Neural cell (in vitro differentiated cells): ENCODE measurements at regions not wholly inside any gene's neighbourhood (a gene's known extent, or its start where the extent isn't known, plus 50 kb on each side); places are given as distances from the start of the nearest gene placed in this dataset.

ENCODE experiments used
- H2AFZ ChIP-seq: fragments of 200-600, 300-800 bp; sonication (generic), shearing (Covaris generic); 2 replicates; pipeline ENCODE4 v1.6.0; 2014; ENCODE audit warnings: low read depth, mild to moderate bottlenecking, antibody characterized with exemption, low read length, moderate library complexity
- H3F3A ChIP-seq: fragments of 200-600 bp; shearing (Covaris generic); 2 replicates; pipeline ENCODE4 v1.6.1; 2016; ENCODE audit warnings: mild to moderate bottlenecking, moderate library complexity, mixed read lengths, antibody characterized with exemption, low read length; ENCODE audit not compliant: insufficient read depth, poor library complexity, severe bottlenecking
- H3K27ac ChIP-seq: fragments of 200-600, 300-800 bp; sonication (generic), shearing (Covaris generic); 2 replicates; pipeline ENCODE4 v1.5.1; 2014; ENCODE audit warnings: mild to moderate bottlenecking, low read length, moderate library complexity
- H3K27me3 ChIP-seq: fragments of 300-800, 200-600 bp; sonication (generic), shearing (Covaris generic); 2 replicates; pipeline ENCODE4 v1.6.0; 2014; ENCODE audit warnings: mild to moderate bottlenecking, low read depth, low read length, moderate library complexity; ENCODE audit not compliant: insufficient read depth
- H3K36me3 ChIP-seq: fragments of 300-800, 200-600 bp; sonication (generic), shearing (Covaris generic); 2 replicates; pipeline ENCODE4 v1.5.1; 2014; ENCODE audit warnings: mild to moderate bottlenecking, antibody characterized with exemption, low read length, moderate library complexity; ENCODE audit not compliant: insufficient read depth
- H3K4me2 ChIP-seq: fragments of 300-800, 200-600 bp; sonication (generic), shearing (Covaris generic); 2 replicates; pipeline ENCODE4 v1.6.0; 2014; ENCODE audit warnings: mild to moderate bottlenecking, low read length
- H3K4me3 ChIP-seq: fragments of 300-800, 200-600 bp; sonication (generic), shearing (Covaris generic); 2 replicates; pipeline ENCODE4 v1.5.1; 2014; ENCODE audit warnings: mild to moderate bottlenecking, low read length, moderate library complexity
- H3K79me2 ChIP-seq: fragments of 200-600 bp; shearing (Covaris generic); replicated peaks from 2 replicates; pipeline ENCODE4 v1.6.0; 2014; ENCODE audit warnings: mild to moderate bottlenecking, low read length, moderate library complexity; ENCODE audit not compliant: insufficient read depth
- H3K9ac ChIP-seq: fragments of 300-800, 200-600 bp; sonication (generic), shearing (Covaris generic); 2 replicates; pipeline ENCODE4 v1.6.1; 2016; ENCODE audit warnings: mild to moderate bottlenecking, low read length, mixed read lengths
- H3K9me2 ChIP-seq: fragments of 200-600 bp; shearing (Covaris generic); 2 replicates; pipeline ENCODE4 v1.6.1; 2016; ENCODE audit warnings: mild to moderate bottlenecking, low read length, mixed read lengths; ENCODE audit not compliant: insufficient read depth
- H3K9me3 ChIP-seq: fragments of 200-600, 300-800 bp; sonication (generic), shearing (Covaris generic); 2 replicates; pipeline ENCODE4 v1.6.1; 2016; ENCODE audit warnings: mild to moderate bottlenecking, mixed run types, low read length, moderate library complexity, mixed read lengths
- H4K20me1 ChIP-seq: fragments of 200-600 bp; shearing (Covaris generic); 2 replicates; pipeline ENCODE4 v1.6.1; 2016; ENCODE audit warnings: mild to moderate bottlenecking, mixed run types; ENCODE audit not compliant: insufficient read depth
- EP300 ChIP-seq: fragments of 450-650 bp; conservative IDR thresholded peaks from 2 replicates; pipeline ENCODE4 v1.6.1; 2014; ENCODE audit warnings: antibody characterized with exemption, mild to moderate bottlenecking, moderate library complexity; ENCODE audit not compliant: poor library complexity, severe bottlenecking
- EZH2 ChIP-seq: fragments of 200-600, 300-800 bp; shearing (Covaris generic), sonication (generic); IDR thresholded peaks from 2 replicates; pipeline ENCODE4 v1.6.1; 2014; ENCODE audit warnings: antibody characterized with exemption, low read length, borderline replicate concordance, mild to moderate bottlenecking; ENCODE audit not compliant: insufficient read depth, poor library complexity, severe bottlenecking
- MXI1 ChIP-seq: fragments of 450-650 bp; conservative IDR thresholded peaks from 2 replicates; pipeline ENCODE4 v1.6.1; 2014; ENCODE audit warnings: antibody characterized with exemption, mild to moderate bottlenecking; ENCODE audit not compliant: poor library complexity, severe bottlenecking
- POLR2AphosphoS5 ChIP-seq: IDR thresholded peaks from 2 replicates; pipeline ENCODE4 v1.6.1; 2012
- RAD21 ChIP-seq: fragments of 450-650 bp; conservative IDR thresholded peaks from 2 replicates; pipeline ENCODE4 v1.6.1; 2014; ENCODE audit warnings: antibody characterized with exemption, mild to moderate bottlenecking, moderate library complexity
- SMC3 ChIP-seq: fragments of 450-650 bp; conservative IDR thresholded peaks from 2 replicates; pipeline ENCODE4 v1.6.1; 2014; ENCODE audit warnings: antibody characterized with exemption, mild to moderate bottlenecking, moderate library complexity; ENCODE audit not compliant: poor library complexity
- TAF1 ChIP-seq: IDR thresholded peaks from 2 replicates; pipeline ENCODE4 v1.6.1; 2012; ENCODE audit warnings: low read depth
- TF ChIP-seq, protein P1 (sequence below): fragments of 450-650 bp; IDR thresholded peaks from 2 replicates; pipeline ENCODE4 v1.5.1; 2014; ENCODE audit warnings: antibody characterized with exemption, mild to moderate bottlenecking, moderate library complexity; ENCODE audit not compliant: poor library complexity, severe bottlenecking
- TF ChIP-seq, protein P2 (sequence below): IDR thresholded peaks from 2 replicates; pipeline ENCODE4 v1.6.1; 2012; ENCODE audit warnings: borderline replicate concordance

DNA sequence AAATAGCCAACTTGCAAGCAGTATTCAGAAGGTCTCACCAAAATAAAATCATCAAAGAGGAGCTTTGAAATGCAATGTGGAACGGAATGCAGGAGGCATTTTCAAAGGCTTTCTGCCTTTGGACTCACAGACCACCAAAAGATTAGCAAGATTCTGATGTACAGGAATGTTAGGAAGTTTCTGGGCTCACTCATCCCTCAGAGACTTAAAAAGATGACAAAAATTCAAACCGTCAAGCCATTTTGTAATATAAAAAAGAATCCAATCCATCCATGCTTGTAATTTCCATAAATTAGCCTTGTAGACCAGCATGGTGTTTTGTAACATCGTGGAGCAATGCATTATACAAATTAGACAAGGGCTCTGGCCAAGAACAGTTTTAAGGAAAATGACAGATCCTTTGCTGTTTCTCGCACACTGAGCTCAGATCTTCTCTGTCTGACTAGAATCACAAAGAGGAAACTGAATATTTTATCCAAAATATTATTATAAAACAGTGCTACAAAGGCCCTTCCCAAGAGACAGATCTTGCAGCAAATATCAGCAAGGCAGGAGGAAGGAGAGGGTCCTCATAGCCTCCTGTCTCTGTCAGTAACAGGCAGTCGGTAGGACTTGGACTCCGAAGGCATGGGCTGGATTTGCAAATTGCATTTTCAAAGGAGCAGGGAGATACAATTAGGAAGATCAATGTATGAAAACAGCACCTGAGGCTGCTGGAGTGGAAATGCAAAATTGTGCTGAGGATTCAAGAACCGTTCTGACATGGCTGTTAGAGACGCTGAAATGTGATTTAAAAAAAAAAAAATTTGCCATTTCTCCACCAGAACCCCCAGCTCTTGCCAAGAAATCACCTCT is 57.4 kb upstream of the NRP1 start:
- H3F3A ChIP-seq: no peaks in the 10 kb centered on the region
- no peak overlapping the region for H3K9ac ChIP-seq
- no peaks in the 10 kb centered on the region for H3K27me3 ChIP-seq
- no peaks in the 10 kb centered on the region for H4K20me1 ChIP-seq
- no peak overlapping the region for H3K4me2 ChIP-seq
- H3K36me3 ChIP-seq: no peaks in the 10 kb centered on the region
- no peaks in the 10 kb centered on the region for H3K9me2 ChIP-seq
- H3K4me3 ChIP-seq: no peak overlapping the region
- TF ChIP-seq TAF1 (no peak), RAD21 (no peak), POLR2AphosphoS5 (no peak), MXI1 (no peak), SMC3 (no peak)
- TF ChIP-seq, protein P1, sequence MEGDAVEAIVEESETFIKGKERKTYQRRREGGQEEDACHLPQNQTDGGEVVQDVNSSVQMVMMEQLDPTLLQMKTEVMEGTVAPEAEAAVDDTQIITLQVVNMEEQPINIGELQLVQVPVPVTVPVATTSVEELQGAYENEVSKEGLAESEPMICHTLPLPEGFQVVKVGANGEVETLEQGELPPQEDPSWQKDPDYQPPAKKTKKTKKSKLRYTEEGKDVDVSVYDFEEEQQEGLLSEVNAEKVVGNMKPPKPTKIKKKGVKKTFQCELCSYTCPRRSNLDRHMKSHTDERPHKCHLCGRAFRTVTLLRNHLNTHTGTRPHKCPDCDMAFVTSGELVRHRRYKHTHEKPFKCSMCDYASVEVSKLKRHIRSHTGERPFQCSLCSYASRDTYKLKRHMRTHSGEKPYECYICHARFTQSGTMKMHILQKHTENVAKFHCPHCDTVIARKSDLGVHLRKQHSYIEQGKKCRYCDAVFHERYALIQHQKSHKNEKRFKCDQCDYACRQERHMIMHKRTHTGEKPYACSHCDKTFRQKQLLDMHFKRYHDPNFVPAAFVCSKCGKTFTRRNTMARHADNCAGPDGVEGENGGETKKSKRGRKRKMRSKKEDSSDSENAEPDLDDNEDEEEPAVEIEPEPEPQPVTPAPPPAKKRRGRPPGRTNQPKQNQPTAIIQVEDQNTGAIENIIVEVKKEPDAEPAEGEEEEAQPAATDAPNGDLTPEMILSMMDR: no peak
- TF ChIP-seq, protein P2, sequence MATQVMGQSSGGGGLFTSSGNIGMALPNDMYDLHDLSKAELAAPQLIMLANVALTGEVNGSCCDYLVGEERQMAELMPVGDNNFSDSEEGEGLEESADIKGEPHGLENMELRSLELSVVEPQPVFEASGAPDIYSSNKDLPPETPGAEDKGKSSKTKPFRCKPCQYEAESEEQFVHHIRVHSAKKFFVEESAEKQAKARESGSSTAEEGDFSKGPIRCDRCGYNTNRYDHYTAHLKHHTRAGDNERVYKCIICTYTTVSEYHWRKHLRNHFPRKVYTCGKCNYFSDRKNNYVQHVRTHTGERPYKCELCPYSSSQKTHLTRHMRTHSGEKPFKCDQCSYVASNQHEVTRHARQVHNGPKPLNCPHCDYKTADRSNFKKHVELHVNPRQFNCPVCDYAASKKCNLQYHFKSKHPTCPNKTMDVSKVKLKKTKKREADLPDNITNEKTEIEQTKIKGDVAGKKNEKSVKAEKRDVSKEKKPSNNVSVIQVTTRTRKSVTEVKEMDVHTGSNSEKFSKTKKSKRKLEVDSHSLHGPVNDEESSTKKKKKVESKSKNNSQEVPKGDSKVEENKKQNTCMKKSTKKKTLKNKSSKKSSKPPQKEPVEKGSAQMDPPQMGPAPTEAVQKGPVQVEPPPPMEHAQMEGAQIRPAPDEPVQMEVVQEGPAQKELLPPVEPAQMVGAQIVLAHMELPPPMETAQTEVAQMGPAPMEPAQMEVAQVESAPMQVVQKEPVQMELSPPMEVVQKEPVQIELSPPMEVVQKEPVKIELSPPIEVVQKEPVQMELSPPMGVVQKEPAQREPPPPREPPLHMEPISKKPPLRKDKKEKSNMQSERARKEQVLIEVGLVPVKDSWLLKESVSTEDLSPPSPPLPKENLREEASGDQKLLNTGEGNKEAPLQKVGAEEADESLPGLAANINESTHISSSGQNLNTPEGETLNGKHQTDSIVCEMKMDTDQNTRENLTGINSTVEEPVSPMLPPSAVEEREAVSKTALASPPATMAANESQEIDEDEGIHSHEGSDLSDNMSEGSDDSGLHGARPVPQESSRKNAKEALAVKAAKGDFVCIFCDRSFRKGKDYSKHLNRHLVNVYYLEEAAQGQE: no peak
- H2AFZ ChIP-seq: no peak overlapping the region
- H3K27ac ChIP-seq: no peak overlapping the region
- H3K79me2 ChIP-seq: no peaks in the 10 kb centered on the region
- no peaks in the 10 kb centered on the region for H3K9me3 ChIP-seq

DNA sequence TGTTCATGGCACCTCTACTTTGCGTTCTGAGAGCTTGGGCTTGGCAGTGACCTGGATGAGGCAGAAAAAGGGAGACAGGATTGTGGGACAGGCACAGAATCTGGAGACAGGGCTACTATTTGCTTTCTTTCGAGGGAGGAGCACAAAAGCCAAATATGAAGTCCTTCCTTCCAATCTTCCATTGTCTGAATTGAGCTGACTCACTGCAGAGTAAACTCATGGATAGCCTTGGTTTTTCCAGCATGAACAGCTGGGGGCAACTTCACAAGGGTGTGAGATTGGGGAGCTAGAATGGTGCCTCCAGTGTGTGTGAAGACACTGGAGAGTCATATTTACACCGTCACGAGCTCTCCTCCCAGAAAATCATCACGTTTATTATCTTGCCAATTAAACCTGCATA is 55.6 kb upstream of the NRP1 start:
- H2AFZ ChIP-seq: no peak overlapping the region

More for the DNA sequence above, 55.6 kb upstream of the NRP1 start:
- TF ChIP-seq POLR2AphosphoS5 (no peak), TAF1 (no peak), EP300 (no peak), RAD21 (no peak), MXI1 (no peak), EZH2 (no peak), SMC3 (no peak)
- TF ChIP-seq, protein P2: no peak
- TF ChIP-seq, protein P1: no peak
- Histone ChIP-seq H3K9me2 (no peaks in the 10 kb centered on the region), H4K20me1 (no peaks in the 10 kb centered on the region), H3K9me3 (no peaks in the 10 kb centered on the region), H3K79me2 (no peaks in the 10 kb centered on the region), H3K27ac (no peak overlapping the region), H3K9ac (no peak overlapping the region), H3K27me3 (no peaks in the 10 kb centered on the region), H3K4me2 (no peak overlapping the region), H3K4me3 (no peak overlapping the region), H3K36me3 (no peaks in the 10 kb centered on the region), H3F3A (no peaks in the 10 kb centered on the region)
